ENCODE measurements at regions not wholly inside any gene's neighbourhood (a gene's known extent, or its start where the extent isn't known, plus 50 kb on each side); places are given as distances from the start of the nearest gene placed in this dataset.

DNA sequence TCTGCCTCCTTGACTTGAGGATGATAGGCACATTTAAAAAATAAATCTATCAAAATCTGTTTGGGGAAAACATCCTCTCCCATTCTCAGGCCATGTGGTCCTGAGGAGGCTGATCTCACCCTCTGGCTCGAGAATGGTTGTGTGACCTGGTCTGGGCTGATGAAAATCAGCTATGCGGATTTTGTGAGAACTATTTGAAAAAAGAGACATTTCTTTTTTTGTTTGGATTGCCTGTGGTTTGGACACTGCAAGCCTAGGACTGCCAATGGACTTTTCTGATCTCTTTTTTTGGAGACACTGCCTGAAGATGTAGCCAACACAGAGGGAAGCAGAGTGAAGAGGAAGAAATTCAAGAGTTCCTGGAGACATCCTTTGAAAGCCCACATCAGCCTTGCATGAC, 145.9 kb downstream of the HS3ST3B1 start:
- Mint-ChIP-seq H3K27ac (no peak overlapping the region), H3K4me3 (ENCODE audit: low read depth) (no peak overlapping the region), H3K27me3 (peaks cover 8% of the 10 kb centered on the region), H3K36me3 (ENCODE audit: insufficient read depth) (no peaks in the 10 kb centered on the region), H3K9me3 (ENCODE audit: low read depth) (peaks cover 7% of the 10 kb centered on the region), H3K4me1 (ENCODE audit: low read depth) (peaks cover 11% of the 10 kb centered on the region)
- DNase-seq (ENCODE audit: low spot score, unreplicated experiment), result no peak
- TF ChIP-seq, protein P1, sequence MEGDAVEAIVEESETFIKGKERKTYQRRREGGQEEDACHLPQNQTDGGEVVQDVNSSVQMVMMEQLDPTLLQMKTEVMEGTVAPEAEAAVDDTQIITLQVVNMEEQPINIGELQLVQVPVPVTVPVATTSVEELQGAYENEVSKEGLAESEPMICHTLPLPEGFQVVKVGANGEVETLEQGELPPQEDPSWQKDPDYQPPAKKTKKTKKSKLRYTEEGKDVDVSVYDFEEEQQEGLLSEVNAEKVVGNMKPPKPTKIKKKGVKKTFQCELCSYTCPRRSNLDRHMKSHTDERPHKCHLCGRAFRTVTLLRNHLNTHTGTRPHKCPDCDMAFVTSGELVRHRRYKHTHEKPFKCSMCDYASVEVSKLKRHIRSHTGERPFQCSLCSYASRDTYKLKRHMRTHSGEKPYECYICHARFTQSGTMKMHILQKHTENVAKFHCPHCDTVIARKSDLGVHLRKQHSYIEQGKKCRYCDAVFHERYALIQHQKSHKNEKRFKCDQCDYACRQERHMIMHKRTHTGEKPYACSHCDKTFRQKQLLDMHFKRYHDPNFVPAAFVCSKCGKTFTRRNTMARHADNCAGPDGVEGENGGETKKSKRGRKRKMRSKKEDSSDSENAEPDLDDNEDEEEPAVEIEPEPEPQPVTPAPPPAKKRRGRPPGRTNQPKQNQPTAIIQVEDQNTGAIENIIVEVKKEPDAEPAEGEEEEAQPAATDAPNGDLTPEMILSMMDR (IDR thresholded peaks at IDR 0.05; ENCODE audit: unreplicated experiment), result no peak

DNA sequence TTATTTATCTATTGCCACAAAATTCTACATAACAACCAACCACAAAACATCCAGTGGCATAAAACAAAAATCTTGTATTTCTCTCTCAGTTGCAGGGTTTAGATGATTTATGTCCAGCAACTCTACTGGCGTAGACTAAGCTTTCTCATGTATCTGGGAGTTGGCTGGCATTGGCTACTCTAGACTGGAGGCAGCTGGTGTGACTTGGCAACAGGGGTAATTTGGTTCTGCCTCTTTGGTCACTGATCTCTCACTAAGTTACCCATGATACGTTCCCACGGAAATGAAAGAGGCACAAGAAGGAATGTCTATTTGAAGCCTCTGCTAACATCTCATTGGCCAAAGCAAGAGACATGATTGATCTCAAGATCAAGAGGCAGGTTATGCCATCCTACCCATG, 144.0 kb downstream of the HS3ST3B1 start:
- DNase-seq (ENCODE audit: low spot score, unreplicated experiment), result no peak
- peaks cover 8% of the 10 kb centered on the region for H3K27me3 Mint-ChIP-seq
- peaks cover 7% of the 10 kb centered on the region for H3K9me3 Mint-ChIP-seq (ENCODE audit: low read depth)
- TF ChIP-seq, protein P1 (IDR thresholded peaks at IDR 0.05; ENCODE audit: unreplicated experiment), result no peak
- no peak overlapping the region for H3K4me3 Mint-ChIP-seq (ENCODE audit: low read depth)
- no peaks in the 10 kb centered on the region for H3K36me3 Mint-ChIP-seq (ENCODE audit: insufficient read depth)
- H3K4me1 Mint-ChIP-seq (ENCODE audit: low read depth), result peaks cover 13% of the 10 kb centered on the region
- no peak overlapping the region for H3K27ac Mint-ChIP-seq

DNA sequence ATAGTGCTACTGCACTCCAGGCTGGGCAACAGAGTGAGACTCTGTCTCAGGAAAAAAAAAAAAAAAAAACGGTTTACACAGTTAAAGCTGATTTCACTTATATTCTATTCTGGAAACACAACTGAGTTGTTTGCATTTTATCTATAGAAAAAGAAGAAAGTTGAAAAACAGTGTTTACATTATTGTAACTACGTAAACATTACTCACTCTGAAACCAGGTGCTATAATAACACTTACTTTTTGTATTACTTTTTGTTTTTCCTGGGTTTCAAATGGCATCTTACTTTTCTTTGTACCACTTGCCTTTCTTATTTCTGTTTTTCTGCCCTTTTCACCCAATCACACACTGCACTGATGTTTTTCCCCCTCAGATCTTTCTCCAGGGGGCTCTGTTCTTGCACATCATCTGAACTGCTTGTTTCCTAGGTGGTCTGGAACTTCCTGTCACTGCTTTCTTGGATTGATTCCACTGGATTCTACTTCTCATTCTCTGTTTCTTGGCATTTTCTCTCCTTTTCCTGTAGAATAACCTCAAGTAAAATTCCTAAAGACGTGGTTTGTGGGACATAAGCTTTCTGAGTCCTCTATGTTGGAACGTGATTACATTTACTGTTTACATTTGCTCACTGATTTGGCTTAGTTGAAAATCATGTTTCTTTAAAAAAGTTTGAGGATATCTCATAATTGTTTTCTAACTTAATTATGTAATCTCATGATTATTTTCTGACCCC, 142.1 kb downstream of the HS3ST3B1 start:
- H3K36me3 Mint-ChIP-seq (ENCODE audit: insufficient read depth), result no peaks in the 10 kb centered on the region
- H3K4me3 Mint-ChIP-seq (ENCODE audit: low read depth), result no peak overlapping the region
- no peak for DNase-seq (ENCODE audit: low spot score, unreplicated experiment)
- TF ChIP-seq, protein P1 (IDR thresholded peaks at IDR 0.05; ENCODE audit: unreplicated experiment), result no peak
- no peak overlapping the region for H3K27ac Mint-ChIP-seq
- H3K9me3 Mint-ChIP-seq (ENCODE audit: low read depth), result peaks cover 7% of the 10 kb centered on the region
- peaks cover 5% of the 10 kb centered on the region for H3K4me1 Mint-ChIP-seq (ENCODE audit: low read depth)
- peaks cover 8% of the 10 kb centered on the region for H3K27me3 Mint-ChIP-seq

DNA sequence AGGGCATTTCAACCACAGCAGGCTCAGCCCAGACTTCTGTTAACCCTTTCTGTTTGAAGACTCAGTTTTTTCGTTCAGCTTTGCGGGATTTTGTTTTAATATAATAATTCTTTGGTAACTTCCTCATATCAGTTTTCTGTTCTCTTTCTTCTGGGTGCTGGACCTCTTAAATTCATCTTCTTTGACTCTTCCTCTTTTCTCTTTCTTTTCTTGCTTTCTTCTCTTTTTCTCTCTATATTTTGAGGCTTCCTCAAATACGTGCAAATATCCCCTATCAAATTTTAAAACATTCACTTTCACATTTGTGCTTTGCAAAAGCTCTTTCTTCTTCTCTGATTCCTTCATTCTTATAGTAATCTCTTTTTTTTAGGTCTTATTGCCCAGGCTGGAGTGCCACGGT, 136.3 kb downstream of the HS3ST3B1 start:
- no peak overlapping the region for H3K27ac Mint-ChIP-seq
- peaks cover 2% of the 10 kb centered on the region for H3K4me1 Mint-ChIP-seq (ENCODE audit: low read depth)
- H3K9me3 Mint-ChIP-seq (ENCODE audit: low read depth), result peaks cover 3% of the 10 kb centered on the region
- peaks cover 4% of the 10 kb centered on the region for H3K27me3 Mint-ChIP-seq
- DNase-seq (ENCODE audit: low spot score, unreplicated experiment), result no peak
- H3K4me3 Mint-ChIP-seq (ENCODE audit: low read depth), result no peak overlapping the region
- TF ChIP-seq, protein P1 (IDR thresholded peaks at IDR 0.05; ENCODE audit: unreplicated experiment), result no peak
- no peaks in the 10 kb centered on the region for H3K36me3 Mint-ChIP-seq (ENCODE audit: insufficient read depth)

DNA sequence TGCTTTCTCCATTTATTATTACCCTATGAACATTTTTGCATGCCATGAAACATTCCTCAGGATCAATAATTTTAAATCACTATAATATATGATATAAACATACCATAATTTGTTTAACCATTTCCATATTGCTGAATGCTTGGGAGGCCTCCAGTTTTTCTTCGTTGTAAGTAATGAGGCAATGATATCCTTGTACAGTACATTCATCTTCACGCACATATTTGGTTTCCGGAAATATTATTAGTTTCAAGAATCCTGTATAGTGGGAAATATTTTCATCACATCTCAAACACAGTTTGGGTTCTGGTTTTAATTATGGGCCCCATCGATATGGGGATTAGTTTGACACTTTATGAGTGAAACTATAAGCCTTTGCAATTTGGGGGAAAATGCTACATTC, 135.4 kb downstream of the HS3ST3B1 start:
- TF ChIP-seq, protein P1 (IDR thresholded peaks at IDR 0.05; ENCODE audit: unreplicated experiment), result no peak
- peaks cover 3% of the 10 kb centered on the region for H3K9me3 Mint-ChIP-seq (ENCODE audit: low read depth)
- H3K4me3 Mint-ChIP-seq (ENCODE audit: low read depth), result no peak overlapping the region
- H3K27me3 Mint-ChIP-seq, result peaks cover 4% of the 10 kb centered on the region
- H3K36me3 Mint-ChIP-seq (ENCODE audit: insufficient read depth), result no peaks in the 10 kb centered on the region
- peaks cover 2% of the 10 kb centered on the region for H3K4me1 Mint-ChIP-seq (ENCODE audit: low read depth)
- no peak overlapping the region for H3K27ac Mint-ChIP-seq
- DNase-seq (ENCODE audit: low spot score, unreplicated experiment), result no peak
